ENCODE measurements at regions not wholly inside any gene's neighbourhood (a gene's known extent, or its start where the extent isn't known, plus 50 kb on each side); places are given as distances from the start of the nearest gene placed in this dataset.

DNA sequence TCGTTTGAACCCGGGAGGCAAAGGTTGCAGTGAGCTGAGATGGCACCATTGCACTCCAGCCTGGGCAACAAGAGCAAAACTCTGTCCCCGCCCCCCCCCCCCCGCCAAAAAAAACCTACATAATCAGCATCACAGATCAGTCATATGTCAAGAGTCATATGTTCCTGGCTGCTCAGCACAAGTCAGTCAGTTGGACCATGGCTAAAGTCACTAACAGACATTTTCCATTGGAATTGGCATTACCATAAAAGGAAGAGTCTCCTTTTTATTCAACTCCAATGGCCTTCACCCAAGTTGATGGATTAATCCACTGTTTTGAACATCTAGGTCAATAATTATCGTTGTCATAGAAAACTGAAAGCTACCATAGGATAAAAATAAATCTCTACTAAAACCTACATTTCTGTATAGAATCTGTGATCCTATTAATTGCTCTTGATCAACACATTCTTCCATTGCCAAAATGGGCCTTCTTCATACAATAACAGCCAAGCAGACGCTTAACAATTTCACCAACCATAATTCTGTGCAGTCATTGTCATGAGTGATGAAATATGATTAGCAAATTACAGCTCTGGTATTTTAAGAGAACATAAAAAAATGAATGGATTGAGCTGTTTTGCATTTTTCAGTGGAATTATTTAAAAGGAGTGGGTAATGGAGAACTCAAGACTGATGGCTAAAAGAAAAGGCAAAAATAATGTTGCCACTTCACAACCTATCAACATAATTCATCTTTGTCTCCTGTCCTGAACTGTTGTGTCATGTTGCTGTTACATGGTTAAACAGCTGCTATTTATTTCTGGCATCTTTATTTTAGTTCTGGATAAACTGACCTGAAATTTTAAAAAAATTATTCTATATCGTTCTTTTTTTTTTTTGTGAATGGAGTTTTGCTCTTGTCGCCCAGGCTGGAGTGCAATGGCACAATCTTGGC lies 555.5 kb upstream of the JARID2 start:
- TF ChIP-seq MXI1 (IDR thresholded peaks at IDR 0.05; ENCODE audit: borderline replicate concordance, low read depth, low read length) (no peak), ZNF605 (CRISPR knock-in tag; IDR thresholded peaks at IDR 0.05) (no peak)

All from HepG2 (cell line).